ENCODE measurements at regions not wholly inside any gene's neighbourhood (a gene's known extent, or its start where the extent isn't known, plus 50 kb on each side); places are given as distances from the start of the nearest gene placed in this dataset.
A peak's percentile ranks its signal among the peaks of the same experiment; 100 is the strongest.

GRCh38 chr15:39078026-39078425 is 502.9 kb upstream of the THBS1 start:
- no peak for DNase-seq (ENCODE audit: low read depth, low spot score)

GRCh38 chr15:39079296-39079847 is 501.5 kb upstream of the THBS1 start:
- no peak for DNase-seq (ENCODE audit: low read depth, low spot score)

- DNase-seq (ENCODE audit: low read depth, low spot score): no peak
These were observed 497.7 kb upstream of the THBS1 start for GRCh38 chr15:39083213-39083612.

GRCh38 chr15:39084674-39085530 is 496.0 kb upstream of the THBS1 start:
- DNase-seq (ENCODE audit: low read depth, low spot score): no peak

GRCh38 chr15:39086641-39087040 is 494.2 kb upstream of the THBS1 start:
- no peak for DNase-seq (ENCODE audit: low read depth, low spot score)

GRCh38 chr15:39088156-39088555 is 492.7 kb upstream of the THBS1 start:
- DNase-seq (ENCODE audit: low read depth, low spot score): no peak

- DNase-seq (ENCODE audit: low read depth, low spot score): no peak
These were observed 488.5 kb upstream of the THBS1 start for GRCh38 chr15:39092354-39092753.

- DNase-seq (ENCODE audit: low read depth, low spot score): no peak
These were observed 488.1 kb upstream of the THBS1 start for GRCh38 chr15:39092761-39093160.

GRCh38 chr15:39094116-39094515 is 486.8 kb upstream of the THBS1 start:
- DNase-seq (ENCODE audit: low read depth, low spot score): no peak

GRCh38 chr15:39095218-39095879 is 485.5 kb upstream of the THBS1 start:
- peak; percentile 7 for DNase-seq (ENCODE audit: low read depth, low spot score)

GRCh38 chr15:39096608-39097205 is 484.2 kb upstream of the THBS1 start:
- DNase-seq (ENCODE audit: low read depth, low spot score): no peak

- no peak for DNase-seq (ENCODE audit: low read depth, low spot score)
These were observed 481.4 kb upstream of the THBS1 start for GRCh38 chr15:39099524-39099923.

- no peak for DNase-seq (ENCODE audit: low read depth, low spot score)
These were observed 480.7 kb upstream of the THBS1 start for GRCh38 chr15:39100106-39100660.

GRCh38 chr15:39102431-39102830 is 478.4 kb upstream of the THBS1 start:
- DNase-seq (ENCODE audit: low read depth, low spot score): no peak

GRCh38 chr15:39106950-39107349 is 473.9 kb upstream of the THBS1 start:
- DNase-seq (ENCODE audit: low read depth, low spot score): no peak

GRCh38 chr15:39108021-39108420 is 472.9 kb upstream of the THBS1 start:
- no peak for DNase-seq (ENCODE audit: low read depth, low spot score)

- DNase-seq (ENCODE audit: low read depth, low spot score): no peak
These were observed 470.5 kb upstream of the THBS1 start for GRCh38 chr15:39110336-39110735.

GRCh38 chr15:39110746-39111145 is 470.1 kb upstream of the THBS1 start:
- DNase-seq (ENCODE audit: low read depth, low spot score): no peak

- DNase-seq (ENCODE audit: low read depth, low spot score): no peak
These were observed 467.1 kb upstream of the THBS1 start for GRCh38 chr15:39113741-39114140.

- no peak for DNase-seq (ENCODE audit: low read depth, low spot score)
These were observed 466.0 kb upstream of the THBS1 start for GRCh38 chr15:39114690-39115378.

- no peak for DNase-seq (ENCODE audit: low read depth, low spot score)
These were observed 465.4 kb upstream of the THBS1 start for GRCh38 chr15:39115379-39116057.

Measured in iPS DF 19.7 (cell line).